ENCODE measurements at regions not wholly inside any gene's neighbourhood (a gene's known extent, or its start where the extent isn't known, plus 50 kb on each side); places are given as distances from the start of the nearest gene placed in this dataset.

DNA sequence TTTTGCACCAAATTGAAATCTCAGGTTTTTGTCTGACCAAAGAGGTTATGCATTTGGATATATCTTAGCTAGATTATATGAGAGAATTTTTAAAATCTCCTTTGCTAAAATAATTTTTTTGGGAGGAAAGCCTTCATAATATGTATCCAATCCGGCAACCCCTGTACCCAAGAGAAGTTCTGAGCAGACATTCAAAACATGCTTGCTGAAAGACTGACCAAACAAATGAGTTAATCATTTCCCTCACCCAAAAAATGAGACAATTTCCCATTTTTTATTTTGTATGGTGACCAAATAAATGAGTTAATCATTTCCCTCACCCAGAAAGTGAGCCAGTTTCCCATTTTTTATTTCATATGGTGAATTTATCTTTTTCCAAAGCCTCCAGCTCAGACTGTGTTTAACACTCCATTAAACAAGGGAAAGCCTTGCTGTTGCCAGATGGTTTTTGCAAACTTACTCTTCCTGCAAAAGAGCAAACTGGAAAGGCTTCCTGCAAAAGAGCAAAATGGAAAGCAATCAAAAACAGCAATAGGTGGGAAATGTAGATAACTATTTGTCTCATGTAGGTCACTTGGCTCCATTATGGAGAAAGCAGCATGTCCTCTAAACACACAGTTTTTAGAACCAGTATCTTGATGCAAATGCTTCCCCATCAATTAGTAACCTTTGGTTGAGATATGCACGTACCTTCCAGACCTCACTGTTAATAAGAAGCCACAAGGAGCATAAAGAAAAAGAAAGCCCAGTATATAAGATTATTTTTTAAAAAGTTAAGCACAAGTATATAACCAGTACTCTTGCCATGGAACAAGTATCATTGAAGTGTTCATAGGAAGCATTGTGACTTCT, 78.4 kb upstream of the OSTN start:
- Histone ChIP-seq H3K9me3 (ENCODE audit: insufficient read depth, low read depth, low read length) (no peaks in the 10 kb centered on the region), H4K91ac (ENCODE audit: low read depth, low read length) (no peak overlapping the region), H4K12ac (ENCODE audit: low read depth, low read length) (no peak overlapping the region), H2AFZ (ENCODE audit: insufficient read depth, low read length, poor library complexity) (no peak overlapping the region), H3K9ac (ENCODE audit: low read length) (no peak overlapping the region), H3K36me3 (ENCODE audit: control insufficient read depth in 1 of 2, insufficient read depth in 2 of 2, low read length in 2 of 2) (no peaks in the 10 kb centered on the region), H2AK5ac (ENCODE audit: low read length) (no peak overlapping the region), H3K4me1 (ENCODE audit: control insufficient read depth in 1 of 2, insufficient read depth in 2 of 2, low read length in 2 of 2) (no peaks in the 10 kb centered on the region), H3K79me2 (ENCODE audit: control insufficient read depth, insufficient read depth, low read length, poor library complexity) (no peaks in the 10 kb centered on the region), H3K14ac (ENCODE audit: low read length) (no peak overlapping the region), H3K23ac (ENCODE audit: low read length) (no peak overlapping the region), H3K79me1 (ENCODE audit: low read length) (no peaks in the 10 kb centered on the region), H3K18ac (ENCODE audit: low read length) (no peak overlapping the region), H3K4me3 (ENCODE audit: low read depth, low read length) (no peak overlapping the region), H2BK12ac (ENCODE audit: low read length) (no peak overlapping the region), H4K8ac (ENCODE audit: low read depth, low read length) (no peak overlapping the region), H3K4me2 (ENCODE audit: low read length) (no peak overlapping the region), H3K4ac (ENCODE audit: low read depth, low read length) (no peak overlapping the region), H2BK5ac (ENCODE audit: low read depth, low read length, poor library complexity) (no peak overlapping the region), H2BK120ac (ENCODE audit: insufficient read depth, low read length, poor library complexity) (no peak overlapping the region), H3K27ac (ENCODE audit: low read depth, low read length) (no peak overlapping the region), H3K27me3 (ENCODE audit: insufficient read depth, low read length) (no peaks in the 10 kb centered on the region)
- DNase-seq, result no peak
- no CpG with 5 or more reads among the region's 2 CpGs for WGBS (ENCODE audit: extremely low coverage, insufficient coverage, insufficient read length)

DNA sequence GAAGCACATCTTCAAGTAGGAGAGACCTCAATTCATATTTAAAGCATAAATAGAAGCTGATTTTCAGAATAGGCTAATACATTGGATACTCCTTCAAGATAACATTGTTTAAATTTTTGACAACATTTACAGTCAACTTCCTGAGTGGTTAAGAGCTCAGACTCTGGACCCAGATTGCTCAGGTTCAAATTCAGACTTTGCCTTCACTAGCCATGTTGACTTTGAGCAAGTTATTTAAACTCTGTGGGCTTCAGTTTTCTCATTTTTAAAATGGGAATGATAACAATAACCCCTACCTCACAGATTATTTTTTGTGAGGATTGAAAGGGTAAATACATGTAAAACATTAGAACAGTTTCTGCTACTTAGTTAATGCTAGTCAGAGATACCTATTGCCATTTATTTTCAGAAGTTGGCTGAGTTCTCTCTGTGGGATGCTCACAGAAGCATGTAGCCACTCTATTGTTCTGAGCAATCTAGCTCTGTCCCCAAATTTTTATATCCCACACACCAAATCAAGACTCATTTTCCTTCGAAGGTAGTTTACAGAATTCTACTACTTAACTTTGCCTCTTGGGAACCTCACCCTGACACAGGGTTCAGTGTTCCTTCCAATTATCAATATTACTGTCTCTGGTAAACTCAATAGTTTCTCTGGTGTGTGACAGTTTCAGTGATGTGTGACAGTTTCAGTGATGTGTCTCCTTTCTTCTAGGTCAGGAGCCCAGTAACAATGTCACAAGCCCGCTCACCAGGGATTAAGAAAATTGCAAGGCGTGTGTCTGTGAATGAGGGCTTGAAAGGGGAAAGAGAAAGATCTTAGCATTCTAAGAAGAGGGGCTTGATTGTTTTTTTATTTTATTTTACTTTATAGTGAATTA, 79.4 kb upstream of the OSTN start:
- Histone ChIP-seq H3K18ac (ENCODE audit: low read length) (no peak overlapping the region), H3K4me1 (ENCODE audit: control insufficient read depth in 1 of 2, insufficient read depth in 2 of 2, low read length in 2 of 2) (no peaks in the 10 kb centered on the region), H2BK5ac (ENCODE audit: low read depth, low read length, poor library complexity) (no peak overlapping the region), H3K9ac (ENCODE audit: low read length) (no peak overlapping the region), H3K23ac (ENCODE audit: low read length) (no peak overlapping the region), H2AK5ac (ENCODE audit: low read length) (no peak overlapping the region), H3K36me3 (ENCODE audit: control insufficient read depth in 1 of 2, insufficient read depth in 2 of 2, low read length in 2 of 2) (no peaks in the 10 kb centered on the region), H3K4ac (ENCODE audit: low read depth, low read length) (no peak overlapping the region), H3K4me3 (ENCODE audit: low read depth, low read length) (no peak overlapping the region), H3K4me2 (ENCODE audit: low read length) (no peak overlapping the region), H3K79me1 (ENCODE audit: low read length) (no peaks in the 10 kb centered on the region), H3K79me2 (ENCODE audit: control insufficient read depth, insufficient read depth, low read length, poor library complexity) (no peaks in the 10 kb centered on the region), H3K9me3 (ENCODE audit: insufficient read depth, low read depth, low read length) (no peaks in the 10 kb centered on the region), H2AFZ (ENCODE audit: insufficient read depth, low read length, poor library complexity) (no peak overlapping the region), H3K14ac (ENCODE audit: low read length) (no peak overlapping the region), H2BK12ac (ENCODE audit: low read length) (no peak overlapping the region), H4K8ac (ENCODE audit: low read depth, low read length) (no peak overlapping the region), H4K91ac (ENCODE audit: low read depth, low read length) (no peak overlapping the region), H3K27ac (ENCODE audit: low read depth, low read length) (no peak overlapping the region), H2BK120ac (ENCODE audit: insufficient read depth, low read length, poor library complexity) (no peak overlapping the region), H4K12ac (ENCODE audit: low read depth, low read length) (no peak overlapping the region), H3K27me3 (ENCODE audit: insufficient read depth, low read length) (no peaks in the 10 kb centered on the region)
- no peak for DNase-seq
- no CpG with 5 or more reads among the region's 3 CpGs for WGBS (ENCODE audit: extremely low coverage, insufficient coverage, insufficient read length)

DNA sequence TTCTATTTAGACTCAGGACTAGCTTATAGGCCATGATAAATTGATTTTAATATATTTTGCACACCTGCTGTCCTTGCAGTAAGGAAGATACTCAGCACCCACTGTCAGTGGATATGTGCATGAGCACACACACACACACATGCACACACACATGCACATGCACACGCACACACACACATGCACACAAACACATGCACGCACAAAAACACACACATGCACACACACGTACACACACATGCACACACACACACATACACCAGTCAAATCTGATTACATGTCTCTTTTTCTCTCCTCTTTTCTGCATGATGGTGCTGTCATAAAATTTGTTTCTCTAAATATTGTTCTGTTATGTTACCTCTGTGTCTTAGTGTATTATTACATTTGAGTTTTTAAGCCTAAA, 87.3 kb upstream of the OSTN start:
- no peaks in the 10 kb centered on the region for H3K4me1 ChIP-seq (ENCODE audit: control insufficient read depth in 1 of 2, insufficient read depth in 2 of 2, low read length in 2 of 2)
- no peak overlapping the region for H4K8ac ChIP-seq (ENCODE audit: low read depth, low read length)
- H3K4me2 ChIP-seq (ENCODE audit: low read length), result no peak overlapping the region
- H2AK5ac ChIP-seq (ENCODE audit: low read length), result no peak overlapping the region
- no peaks in the 10 kb centered on the region for H3K9me3 ChIP-seq (ENCODE audit: insufficient read depth, low read depth, low read length)
- no peak overlapping the region for H3K23ac ChIP-seq (ENCODE audit: low read length)
- H4K91ac ChIP-seq (ENCODE audit: low read depth, low read length), result no peak overlapping the region
- H2AFZ ChIP-seq (ENCODE audit: insufficient read depth, low read length, poor library complexity), result no peak overlapping the region
- DNase-seq, result no peak
- H4K12ac ChIP-seq (ENCODE audit: low read depth, low read length), result no peak overlapping the region
- H3K79me2 ChIP-seq (ENCODE audit: control insufficient read depth, insufficient read depth, low read length, poor library complexity), result no peaks in the 10 kb centered on the region
- no peak overlapping the region for H3K9ac ChIP-seq (ENCODE audit: low read length)
- H2BK120ac ChIP-seq (ENCODE audit: insufficient read depth, low read length, poor library complexity), result no peak overlapping the region
- no peaks in the 10 kb centered on the region for H3K27me3 ChIP-seq (ENCODE audit: insufficient read depth, low read length)
- no peak overlapping the region for H2BK12ac ChIP-seq (ENCODE audit: low read length)
- H3K27ac ChIP-seq (ENCODE audit: low read depth, low read length), result no peak overlapping the region
- no peak overlapping the region for H3K4ac ChIP-seq (ENCODE audit: low read depth, low read length)
- H3K36me3 ChIP-seq (ENCODE audit: control insufficient read depth in 1 of 2, insufficient read depth in 2 of 2, low read length in 2 of 2), result no peaks in the 10 kb centered on the region
- H3K14ac ChIP-seq (ENCODE audit: low read length), result no peak overlapping the region
- H3K79me1 ChIP-seq (ENCODE audit: low read length), result no peaks in the 10 kb centered on the region
- no peak overlapping the region for H3K4me3 ChIP-seq (ENCODE audit: low read depth, low read length)
- H2BK5ac ChIP-seq (ENCODE audit: low read depth, low read length, poor library complexity), result no peak overlapping the region
- H3K18ac ChIP-seq (ENCODE audit: low read length), result no peak overlapping the region
- WGBS (ENCODE audit: extremely low coverage, insufficient coverage, insufficient read length), result no CpG with 5 or more reads among the region's 3 CpGs

DNA sequence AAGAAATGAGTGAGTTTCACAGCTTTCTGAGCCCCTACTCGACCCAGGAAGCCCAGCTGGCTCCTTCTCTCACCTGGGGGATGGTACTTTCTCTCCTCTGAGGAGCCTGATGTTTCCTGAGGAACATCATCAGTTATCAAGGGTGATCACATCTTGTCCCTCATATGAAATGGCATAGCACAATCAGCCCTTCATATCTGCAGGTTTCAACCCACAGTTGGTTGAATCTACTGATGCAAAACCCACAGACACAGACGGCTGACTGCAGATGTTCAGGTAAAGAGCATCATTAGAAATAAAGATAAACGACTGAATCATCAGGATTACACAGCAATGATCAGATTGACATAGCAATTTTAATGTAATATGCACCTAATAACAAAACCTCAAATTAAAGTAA, 93.6 kb upstream of the OSTN start:
- no peaks in the 10 kb centered on the region for H3K79me1 ChIP-seq (ENCODE audit: low read length)
- no peak overlapping the region for H3K14ac ChIP-seq (ENCODE audit: low read length)
- no peak overlapping the region for H2BK5ac ChIP-seq (ENCODE audit: low read depth, low read length, poor library complexity)
- H3K4ac ChIP-seq (ENCODE audit: low read depth, low read length), result no peak overlapping the region
- H3K4me2 ChIP-seq (ENCODE audit: low read length), result no peak overlapping the region
- no peaks in the 10 kb centered on the region for H3K79me2 ChIP-seq (ENCODE audit: control insufficient read depth, insufficient read depth, low read length, poor library complexity)
- no peaks in the 10 kb centered on the region for H3K36me3 ChIP-seq (ENCODE audit: control insufficient read depth in 1 of 2, insufficient read depth in 2 of 2, low read length in 2 of 2)
- no peak overlapping the region for H3K23ac ChIP-seq (ENCODE audit: low read length)
- H2AK5ac ChIP-seq (ENCODE audit: low read length), result no peak overlapping the region
- no peak overlapping the region for H2BK12ac ChIP-seq (ENCODE audit: low read length)
- no CpG with 5 or more reads among the region's 3 CpGs for WGBS (ENCODE audit: extremely low coverage, insufficient coverage, insufficient read length)
- H3K9ac ChIP-seq (ENCODE audit: low read length), result no peak overlapping the region
- no peak overlapping the region for H3K4me3 ChIP-seq (ENCODE audit: low read depth, low read length)
- H2BK120ac ChIP-seq (ENCODE audit: insufficient read depth, low read length, poor library complexity), result no peak overlapping the region
- H3K18ac ChIP-seq (ENCODE audit: low read length), result no peak overlapping the region
- no peaks in the 10 kb centered on the region for H3K27me3 ChIP-seq (ENCODE audit: insufficient read depth, low read length)
- H4K12ac ChIP-seq (ENCODE audit: low read depth, low read length), result no peak overlapping the region
- H3K27ac ChIP-seq (ENCODE audit: low read depth, low read length), result no peak overlapping the region
- H3K4me1 ChIP-seq (ENCODE audit: control insufficient read depth in 1 of 2, insufficient read depth in 2 of 2, low read length in 2 of 2), result peaks cover 0 to 3% of the 10 kb centered on the region in 2 experiments
- H4K91ac ChIP-seq (ENCODE audit: low read depth, low read length), result no peak overlapping the region
- no peak overlapping the region for H4K8ac ChIP-seq (ENCODE audit: low read depth, low read length)
- no peaks in the 10 kb centered on the region for H3K9me3 ChIP-seq (ENCODE audit: insufficient read depth, low read depth, low read length)
- no peak for DNase-seq
- no peak overlapping the region for H2AFZ ChIP-seq (ENCODE audit: insufficient read depth, low read length, poor library complexity)
